ENCODE measurements at regions not wholly inside any gene's neighbourhood (a gene's known extent, or its start where the extent isn't known, plus 50 kb on each side); places are given as distances from the start of the nearest gene placed in this dataset.

DNA sequence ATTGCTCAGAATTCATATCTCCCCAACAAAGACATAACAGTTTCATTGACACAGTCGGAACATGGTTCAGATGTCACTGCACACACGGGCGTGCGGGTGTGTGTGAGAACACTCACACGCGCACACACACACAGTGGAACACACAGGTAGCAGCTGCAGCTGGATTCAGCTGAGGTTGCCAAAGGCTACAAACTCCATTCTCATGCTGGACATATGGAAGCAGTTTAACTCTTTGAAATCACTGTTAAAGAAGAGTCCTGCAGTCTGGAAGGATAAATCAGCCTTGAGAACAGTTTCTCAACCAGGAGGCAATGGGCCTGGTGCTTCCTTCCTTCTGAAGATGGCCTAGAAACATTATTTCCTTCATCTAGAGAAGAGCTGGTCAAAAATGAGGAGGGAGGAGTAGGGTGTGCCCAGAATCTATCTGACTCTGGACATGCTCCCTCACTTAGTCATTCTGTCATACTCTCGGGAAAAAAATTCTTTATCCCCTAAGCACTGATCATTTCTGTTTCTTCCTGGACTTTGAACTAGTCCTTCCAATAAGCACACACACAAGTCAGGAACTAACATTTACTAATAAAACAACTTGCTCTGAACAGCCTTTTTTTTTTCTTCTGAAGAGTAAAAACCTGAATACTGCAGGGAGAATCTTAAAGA, 160.6 kb downstream of the ZDHHC21 start:
- no peak for DNase-seq
- Histone ChIP-seq H3K36me3 (ENCODE audit: control insufficient read depth, insufficient read depth, low read length) (no peaks in the 10 kb centered on the region), H3K27me3 (ENCODE audit: control insufficient read depth, insufficient read depth, low read length, poor library complexity, severe bottlenecking) (no peaks in the 10 kb centered on the region), H3K4me1 (ENCODE audit: control insufficient read depth, insufficient read depth, low read length) (peaks cover 23% of the 10 kb centered on the region), H3K4me3 (ENCODE audit: low read length) (no peak overlapping the region), H3K27ac (ENCODE audit: low read depth, low read length) (peak overlapping the region; percentile 36), H3K9me3 (ENCODE audit: control insufficient read depth, low read length) (no peaks in the 10 kb centered on the region), H3K9ac (ENCODE audit: extremely low read depth, low read length, poor library complexity, severe bottlenecking) (no peak overlapping the region)
- Mint-ChIP-seq H3K27me3 (ENCODE audit: insufficient read depth) (no peaks in the 10 kb centered on the region), H3K9me3 (no peaks in the 10 kb centered on the region), H3K36me3 (ENCODE audit: low read depth) (no peaks in the 10 kb centered on the region), H3K27ac (no peak overlapping the region), H3K4me1 (peaks cover 78% of the 10 kb centered on the region), H3K4me3 (no peak overlapping the region)
- WGBS, 2 experiments (ENCODE audit: insufficient coverage in 1 of 2, insufficient read length in 1 of 2), result 89 to 100% methylated on average over 6 to 7 of the region's 7 CpGs
- TF ChIP-seq, protein P1, sequence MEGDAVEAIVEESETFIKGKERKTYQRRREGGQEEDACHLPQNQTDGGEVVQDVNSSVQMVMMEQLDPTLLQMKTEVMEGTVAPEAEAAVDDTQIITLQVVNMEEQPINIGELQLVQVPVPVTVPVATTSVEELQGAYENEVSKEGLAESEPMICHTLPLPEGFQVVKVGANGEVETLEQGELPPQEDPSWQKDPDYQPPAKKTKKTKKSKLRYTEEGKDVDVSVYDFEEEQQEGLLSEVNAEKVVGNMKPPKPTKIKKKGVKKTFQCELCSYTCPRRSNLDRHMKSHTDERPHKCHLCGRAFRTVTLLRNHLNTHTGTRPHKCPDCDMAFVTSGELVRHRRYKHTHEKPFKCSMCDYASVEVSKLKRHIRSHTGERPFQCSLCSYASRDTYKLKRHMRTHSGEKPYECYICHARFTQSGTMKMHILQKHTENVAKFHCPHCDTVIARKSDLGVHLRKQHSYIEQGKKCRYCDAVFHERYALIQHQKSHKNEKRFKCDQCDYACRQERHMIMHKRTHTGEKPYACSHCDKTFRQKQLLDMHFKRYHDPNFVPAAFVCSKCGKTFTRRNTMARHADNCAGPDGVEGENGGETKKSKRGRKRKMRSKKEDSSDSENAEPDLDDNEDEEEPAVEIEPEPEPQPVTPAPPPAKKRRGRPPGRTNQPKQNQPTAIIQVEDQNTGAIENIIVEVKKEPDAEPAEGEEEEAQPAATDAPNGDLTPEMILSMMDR (conservative IDR thresholded peaks at IDR 0.05), result no peak

- Mint-ChIP-seq H3K36me3 (ENCODE audit: low read depth) (no peaks in the 10 kb centered on the region), H3K9me3 (no peaks in the 10 kb centered on the region), H3K4me3 (no peak overlapping the region), H3K27me3 (ENCODE audit: insufficient read depth) (no peaks in the 10 kb centered on the region), H3K27ac (no peak overlapping the region), H3K4me1 (peaks cover 71% of the 10 kb centered on the region)
- no peaks in the 10 kb centered on the region for H3K36me3 ChIP-seq (ENCODE audit: control insufficient read depth, insufficient read depth, low read length)
- H3K9me3 ChIP-seq (ENCODE audit: control insufficient read depth, low read length), result no peaks in the 10 kb centered on the region
- no peak for DNase-seq
- H3K4me1 ChIP-seq (ENCODE audit: control insufficient read depth, insufficient read depth, low read length), result peaks cover 19% of the 10 kb centered on the region
- 78 to 85% methylated on average over 5 to 15 of the region's 15 CpGs for WGBS, 2 experiments (ENCODE audit: insufficient coverage in 1 of 2, insufficient read length in 1 of 2)
- TF ChIP-seq, protein P1 (conservative IDR thresholded peaks at IDR 0.05), result no peak
- H3K27me3 ChIP-seq (ENCODE audit: control insufficient read depth, insufficient read depth, low read length, poor library complexity, severe bottlenecking), result no peaks in the 10 kb centered on the region
- no peak overlapping the region for H3K4me3 ChIP-seq (ENCODE audit: low read length)
- H3K9ac ChIP-seq (ENCODE audit: extremely low read depth, low read length, poor library complexity, severe bottlenecking), result no peak overlapping the region
- H3K27ac ChIP-seq (ENCODE audit: low read depth, low read length), result no peak overlapping the region
These were observed 161.6 kb downstream of the ZDHHC21 start for GRCh38 chr9:14531341-14532269.

DNA sequence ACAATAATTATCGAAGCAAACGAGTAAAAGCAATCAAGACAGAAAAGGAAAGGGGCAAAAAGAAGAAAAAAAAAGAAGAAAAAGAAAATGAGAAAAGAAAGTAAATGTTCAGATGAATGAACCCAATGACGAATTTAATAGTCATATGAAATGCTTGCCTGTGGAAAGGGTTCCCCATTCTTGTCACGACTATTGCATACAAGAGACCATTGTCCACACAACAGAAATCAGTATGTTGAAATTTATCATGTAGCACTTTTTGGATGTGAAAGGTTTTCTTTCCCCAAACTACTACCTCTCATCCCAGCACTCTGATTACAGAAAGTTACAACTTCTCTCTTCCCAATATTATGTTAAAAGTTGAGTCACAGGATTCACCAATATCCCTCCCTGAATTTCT, 162.4 kb downstream of the ZDHHC21 start:
- DNase-seq, result no peak
- WGBS, 2 experiments (ENCODE audit: insufficient coverage in 1 of 2, insufficient read length in 1 of 2), result 87 to 93% methylated on average over 3 to 4 of the region's 4 CpGs
- H3K27ac ChIP-seq (ENCODE audit: low read depth, low read length), result no peak overlapping the region

More for the DNA sequence above, 162.4 kb downstream of the ZDHHC21 start:
- TF ChIP-seq, protein P1 (conservative IDR thresholded peaks at IDR 0.05), result no peak
- H3K9me3 Mint-ChIP-seq, result no peaks in the 10 kb centered on the region
- no peak overlapping the region for H3K4me3 ChIP-seq (ENCODE audit: low read length)
- H3K4me1 ChIP-seq (ENCODE audit: control insufficient read depth, insufficient read depth, low read length), result peaks cover 19% of the 10 kb centered on the region
- peaks cover 71% of the 10 kb centered on the region for H3K4me1 Mint-ChIP-seq
- H3K9me3 ChIP-seq (ENCODE audit: control insufficient read depth, low read length), result no peaks in the 10 kb centered on the region
- H3K9ac ChIP-seq (ENCODE audit: extremely low read depth, low read length, poor library complexity, severe bottlenecking), result no peak overlapping the region
- H3K27me3 ChIP-seq (ENCODE audit: control insufficient read depth, insufficient read depth, low read length, poor library complexity, severe bottlenecking), result no peaks in the 10 kb centered on the region
- H3K27ac Mint-ChIP-seq, result peak overlapping the region; percentile 80
- no peaks in the 10 kb centered on the region for H3K36me3 Mint-ChIP-seq (ENCODE audit: low read depth)
- no peaks in the 10 kb centered on the region for H3K36me3 ChIP-seq (ENCODE audit: control insufficient read depth, insufficient read depth, low read length)
- no peak overlapping the region for H3K4me3 Mint-ChIP-seq
- H3K27me3 Mint-ChIP-seq (ENCODE audit: insufficient read depth), result no peaks in the 10 kb centered on the region

Data from endodermal cell (in vitro differentiated cells).